Loucy (cell line): ENCODE measurements at regions not wholly inside any gene's neighbourhood (a gene's known extent, or its start where the extent isn't known, plus 50 kb on each side); places are given as distances from the start of the nearest gene placed in this dataset.

ENCODE experiments used
- H2AFZ ChIP-seq: fragments of 200-600 bp; sonication (generic); 2 replicates; pipeline ENCODE4 v1.6.0; 2016; ENCODE audit warnings: antibody characterized with exemption, mild to moderate bottlenecking, low read length, moderate library complexity
- H3F3A ChIP-seq: fragments of 200-600 bp; 2 replicates; pipeline ENCODE4 v1.6.0; 2016; ENCODE audit warnings: antibody characterized with exemption, low read depth, mild to moderate bottlenecking
- H3K27me3 ChIP-seq: fragments of 200-600 bp; sonication (generic); 2 replicates; pipeline ENCODE4 v1.6.1; 2014; ENCODE audit warnings: low read length, mild to moderate bottlenecking; ENCODE audit not compliant: insufficient read depth, poor library complexity, severe bottlenecking
- H3K36me3 ChIP-seq: fragments of 200-600 bp; sonication (generic); 2 replicates; pipeline ENCODE4 v1.6.1; 2016; ENCODE audit warnings: low read length; ENCODE audit not compliant: insufficient read depth
- H3K4me1 ChIP-seq: fragments of 200-600 bp; sonication (generic); 2 replicates; pipeline ENCODE4 v1.5.1; 2014; ENCODE audit warnings: low read length, mild to moderate bottlenecking; ENCODE audit not compliant: insufficient read depth, poor library complexity, severe bottlenecking
- H3K4me2 ChIP-seq: fragments of 200-600 bp; sonication (generic); 2 replicates; pipeline ENCODE4 v1.6.0; 2014; ENCODE audit warnings: antibody characterized with exemption, low read length, low read depth, mild to moderate bottlenecking; ENCODE audit not compliant: poor library complexity, severe bottlenecking
- H3K4me3 ChIP-seq: fragments of 200-600 bp; sonication (generic); 2 replicates; pipeline ENCODE4 v1.5.1; 2014; ENCODE audit warnings: low read length, mild to moderate bottlenecking, mixed read lengths; ENCODE audit not compliant: poor library complexity, severe bottlenecking
- H3K79me2 ChIP-seq: fragments of 200-600 bp; sonication (generic); 2 replicates; pipeline ENCODE4 v1.6.1; 2014; ENCODE audit warnings: low read length; ENCODE audit not compliant: insufficient read depth
- H3K9ac ChIP-seq: fragments of 200-600 bp; sonication (generic); 2 replicates; pipeline ENCODE4 v1.6.0; 2014; ENCODE audit warnings: mild to moderate bottlenecking, low read depth, low read length, moderate library complexity; ENCODE audit not compliant: poor library complexity, severe bottlenecking
- H3K9me2 ChIP-seq: fragments of 200-600 bp; sonication (generic); replicated peaks from 2 replicates; pipeline ENCODE4 v1.6.1; 2016; ENCODE audit warnings: low read depth, low read length, mixed read lengths
- H3K9me3 ChIP-seq: fragments of 200-600 bp; sonication (generic); 2 replicates; pipeline ENCODE4 v1.6.1; 2014; ENCODE audit warnings: mild to moderate bottlenecking, antibody characterized with exemption, low read length, low read depth; ENCODE audit not compliant: insufficient read depth
- H4K20me1 ChIP-seq: fragments of 200-600 bp; sonication (generic); 2 replicates; pipeline ENCODE4 v1.6.0; 2014; ENCODE audit warnings: antibody characterized with exemption, low read length, mild to moderate bottlenecking; ENCODE audit not compliant: insufficient read depth, poor library complexity, severe bottlenecking
- EZH2phosphoT487 ChIP-seq: fragments of 200-600 bp; IDR thresholded peaks from 2 replicates; pipeline ENCODE4 v1.6.1; 2018; ENCODE audit warnings: antibody characterized with exemption, mild to moderate bottlenecking, moderate library complexity, borderline replicate concordance
- TF ChIP-seq, protein P1 (sequence below): fragments of 200-600 bp; sonication (generic); conservative IDR thresholded peaks from 2 replicates; pipeline ENCODE4 v1.5.1; 2014; ENCODE audit warnings: mild to moderate bottlenecking, antibody characterized with exemption, low read length

DNA sequence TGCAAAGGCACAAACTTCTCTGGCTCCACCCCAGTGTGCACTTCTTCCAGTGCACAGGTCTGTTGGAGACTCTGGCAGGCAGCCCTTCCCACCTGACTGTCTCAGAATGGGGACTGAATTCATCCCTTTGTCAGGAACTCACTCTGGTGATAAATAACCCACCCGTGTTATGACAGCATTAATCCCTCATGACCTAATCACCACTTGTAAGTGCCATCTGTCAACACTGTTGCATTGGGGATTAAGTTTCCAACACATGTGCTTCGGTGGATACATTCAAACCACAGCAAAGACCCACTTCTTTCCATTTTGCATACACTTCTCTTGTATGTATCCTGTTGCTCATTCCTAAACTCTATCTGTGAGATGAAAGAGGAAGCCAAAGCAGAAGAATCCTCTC lies 1002.9 kb upstream of the IGFBP7 start:
- no peak overlapping the region for H3K4me2 ChIP-seq
- H3K79me2 ChIP-seq: no peaks in the 10 kb centered on the region
- H3K9me3 ChIP-seq: no peaks in the 10 kb centered on the region
- H3K27me3 ChIP-seq: no peaks in the 10 kb centered on the region
- no peaks in the 10 kb centered on the region for H3F3A ChIP-seq
- no peaks in the 10 kb centered on the region for H3K36me3 ChIP-seq
- no peaks in the 10 kb centered on the region; the same call in 1 of the 2 replicates for H3K9me2 ChIP-seq
- H3K4me1 ChIP-seq: no peaks in the 10 kb centered on the region
- H4K20me1 ChIP-seq: no peaks in the 10 kb centered on the region
- H3K9ac ChIP-seq: no peak overlapping the region
- no peak overlapping the region for H3K4me3 ChIP-seq
- no peak for TF ChIP-seq EZH2phosphoT487
- TF ChIP-seq, protein P1, sequence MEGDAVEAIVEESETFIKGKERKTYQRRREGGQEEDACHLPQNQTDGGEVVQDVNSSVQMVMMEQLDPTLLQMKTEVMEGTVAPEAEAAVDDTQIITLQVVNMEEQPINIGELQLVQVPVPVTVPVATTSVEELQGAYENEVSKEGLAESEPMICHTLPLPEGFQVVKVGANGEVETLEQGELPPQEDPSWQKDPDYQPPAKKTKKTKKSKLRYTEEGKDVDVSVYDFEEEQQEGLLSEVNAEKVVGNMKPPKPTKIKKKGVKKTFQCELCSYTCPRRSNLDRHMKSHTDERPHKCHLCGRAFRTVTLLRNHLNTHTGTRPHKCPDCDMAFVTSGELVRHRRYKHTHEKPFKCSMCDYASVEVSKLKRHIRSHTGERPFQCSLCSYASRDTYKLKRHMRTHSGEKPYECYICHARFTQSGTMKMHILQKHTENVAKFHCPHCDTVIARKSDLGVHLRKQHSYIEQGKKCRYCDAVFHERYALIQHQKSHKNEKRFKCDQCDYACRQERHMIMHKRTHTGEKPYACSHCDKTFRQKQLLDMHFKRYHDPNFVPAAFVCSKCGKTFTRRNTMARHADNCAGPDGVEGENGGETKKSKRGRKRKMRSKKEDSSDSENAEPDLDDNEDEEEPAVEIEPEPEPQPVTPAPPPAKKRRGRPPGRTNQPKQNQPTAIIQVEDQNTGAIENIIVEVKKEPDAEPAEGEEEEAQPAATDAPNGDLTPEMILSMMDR: no peak
- H2AFZ ChIP-seq: no peak overlapping the region

DNA sequence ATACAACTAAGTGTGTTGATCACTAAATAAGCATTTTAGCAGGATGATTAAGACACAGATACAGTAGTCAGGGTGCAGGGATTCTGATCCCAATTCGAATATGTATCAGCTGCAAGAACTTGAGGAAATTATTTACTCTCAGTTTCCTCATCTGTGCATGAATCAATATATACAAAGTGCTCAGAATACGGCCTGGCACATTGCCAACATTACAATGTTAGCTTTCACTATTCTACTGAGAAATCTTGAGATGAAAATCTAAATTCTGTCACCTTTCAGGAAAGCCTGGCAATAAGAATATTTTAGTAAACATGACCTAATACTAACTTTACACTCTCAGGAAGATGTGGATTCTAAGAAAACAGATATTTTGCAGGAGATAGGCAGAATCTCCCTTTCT lies 1001.6 kb upstream of the IGFBP7 start:
- Histone ChIP-seq H3K36me3 (no peaks in the 10 kb centered on the region), H3K79me2 (no peaks in the 10 kb centered on the region), H4K20me1 (no peaks in the 10 kb centered on the region), H3K27me3 (no peaks in the 10 kb centered on the region), H3F3A (no peaks in the 10 kb centered on the region), H3K4me2 (no peak overlapping the region), H3K9me3 (no peaks in the 10 kb centered on the region), H3K4me1 (no peaks in the 10 kb centered on the region), H3K9me2 (no peaks in the 10 kb centered on the region; the same call in 1 of the 2 replicates), H2AFZ (no peak overlapping the region), H3K9ac (no peak overlapping the region), H3K4me3 (no peak overlapping the region)
- no peak for TF ChIP-seq EZH2phosphoT487
- TF ChIP-seq, protein P1: no peak

DNA sequence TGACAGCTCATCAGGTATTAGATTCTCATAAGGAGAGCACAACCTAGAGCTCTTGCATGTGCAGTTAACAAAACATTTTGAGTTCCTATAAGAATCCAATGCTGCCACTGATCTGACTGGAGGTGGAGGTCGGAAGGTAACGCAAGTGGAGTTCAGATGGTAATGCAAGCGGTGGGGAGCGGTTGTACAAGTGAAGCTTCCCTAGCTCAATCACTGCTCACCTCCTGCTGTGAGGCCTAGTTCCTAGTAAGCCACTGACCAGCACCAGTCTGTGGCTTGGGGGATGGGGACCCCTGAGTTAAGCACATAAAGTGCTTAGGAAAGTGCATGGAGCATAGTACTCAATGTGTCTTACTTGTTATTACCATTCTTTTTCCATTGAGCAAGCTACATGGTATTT lies 983.2 kb upstream of the IGFBP7 start:
- no peaks in the 10 kb centered on the region for H3F3A ChIP-seq

More for the DNA sequence above, 983.2 kb upstream of the IGFBP7 start:
- no peak overlapping the region for H3K9ac ChIP-seq
- H3K4me1 ChIP-seq: no peaks in the 10 kb centered on the region
- TF ChIP-seq, protein P1: no peak
- no peak for TF ChIP-seq EZH2phosphoT487
- no peaks in the 10 kb centered on the region for H3K9me2 ChIP-seq
- no peaks in the 10 kb centered on the region for H3K27me3 ChIP-seq
- H2AFZ ChIP-seq: no peak overlapping the region
- no peaks in the 10 kb centered on the region for H4K20me1 ChIP-seq
- H3K9me3 ChIP-seq: no peaks in the 10 kb centered on the region
- H3K79me2 ChIP-seq: no peaks in the 10 kb centered on the region
- H3K36me3 ChIP-seq: no peaks in the 10 kb centered on the region
- H3K4me3 ChIP-seq: no peak overlapping the region
- H3K4me2 ChIP-seq: no peak overlapping the region
